ENCODE measurements at regions not wholly inside any gene's neighbourhood (a gene's known extent, or its start where the extent isn't known, plus 50 kb on each side); places are given as distances from the start of the nearest gene placed in this dataset.

- TF ChIP-seq POLR2AphosphoS5 (IDR thresholded peaks at IDR 0.05; ENCODE audit: low read depth, low read length) = no peak
- no peak for TF ChIP-seq MXI1 (IDR thresholded peaks at IDR 0.05; ENCODE audit: borderline replicate concordance, low read depth, low read length)
- no peak for TF ChIP-seq ZNF574 (CRISPR knock-in tag; IDR thresholded peaks at IDR 0.05)
These were observed 128.2 kb upstream of the OBI1 start for GRCh38 chr13:78787190-78787589.
